SU-DHL-6 (cell line): ENCODE measurements at regions not wholly inside any gene's neighbourhood (a gene's known extent, or its start where the extent isn't known, plus 50 kb on each side); places are given as distances from the start of the nearest gene placed in this dataset.

Experiments
- H2AFZ ChIP-seq: fragments of 200-600 bp; sonication (generic); 2 replicates; pipeline ENCODE4 v1.6.1; 2014; ENCODE audit warnings: low read depth, mild to moderate bottlenecking, moderate library complexity, mixed read lengths, antibody characterized with exemption, low read length; ENCODE audit not compliant: severe bottlenecking
- H3F3A ChIP-seq: fragments of 200-600 bp; shearing (Covaris generic); 2 replicates; pipeline ENCODE4 v1.6.0; 2016; ENCODE audit warnings: antibody characterized with exemption, mild to moderate bottlenecking; ENCODE audit not compliant: insufficient read depth
- H3K27ac ChIP-seq: fragments of 200-600 bp; sonication (generic); 2 replicates; pipeline ENCODE4 v1.5.1; 2016; ENCODE audit warnings: low read depth, mild to moderate bottlenecking, low read length, moderate library complexity, mixed read lengths
- H3K27me3 ChIP-seq: fragments of 200-600 bp; sonication (generic), shearing (Covaris generic); 2 replicates; pipeline ENCODE4 v1.6.0; 2014; ENCODE audit warnings: mild to moderate bottlenecking, low read length
- H3K36me3 ChIP-seq: fragments of 200-600 bp; sonication (generic); 2 replicates; pipeline ENCODE4 v1.6.1; 2014; ENCODE audit warnings: mild to moderate bottlenecking, low read length, mixed read lengths
- H3K4me2 ChIP-seq: fragments of 300-600, 200-600 bp; shearing (Covaris generic), sonication (generic); 2 replicates; pipeline ENCODE4 v1.6.0; 2014; ENCODE audit warnings: low read length, low read depth, mild to moderate bottlenecking; ENCODE audit not compliant: poor library complexity, severe bottlenecking
- H3K4me3 ChIP-seq: fragments of 200-600 bp; sonication (generic); 2 replicates; pipeline ENCODE4 v1.5.1; 2014; ENCODE audit warnings: antibody characterized with exemption, low read length, mild to moderate bottlenecking, mixed read lengths; ENCODE audit not compliant: insufficient read depth, poor library complexity, severe bottlenecking
- H3K79me2 ChIP-seq: fragments of 200-600 bp; sonication (generic); 2 replicates; pipeline ENCODE4 v1.6.1; 2014; ENCODE audit warnings: mild to moderate bottlenecking, low read length, moderate library complexity; ENCODE audit not compliant: insufficient read depth
- H3K9ac ChIP-seq: fragments of 200-600 bp; sonication (generic); 2 replicates; pipeline ENCODE4 v1.7.0; 2014; ENCODE audit warnings: mild to moderate bottlenecking, low read length
- H3K9me2 ChIP-seq: fragments of 200-600 bp; sonication (generic); replicated peaks from 2 replicates; pipeline ENCODE4 v1.6.1; 2014; ENCODE audit warnings: low read length; ENCODE audit not compliant: insufficient read depth
- H3K9me3 ChIP-seq: fragments of 200-600 bp; sonication (generic); 2 replicates; pipeline ENCODE4 v1.6.1; 2014; ENCODE audit warnings: low read length, mixed read lengths; ENCODE audit not compliant: insufficient read depth
- H4K20me1 ChIP-seq: fragments of 200-600 bp; sonication (generic); 2 replicates; pipeline ENCODE4 v1.6.1; 2014; ENCODE audit warnings: low read depth, mild to moderate bottlenecking, antibody characterized with exemption, low read length, moderate library complexity, mixed read lengths
- CTCF ChIP-seq: fragments of 200-600 bp; sonication (generic); IDR thresholded peaks from one replicate; pipeline ENCODE4 v1.5.1; 2017; ENCODE audit warnings: antibody characterized with exemption, mild to moderate bottlenecking, low read length, moderate library complexity; ENCODE audit not compliant: insufficient read depth, poor library complexity, severe bottlenecking
- EZH2phosphoT487 ChIP-seq: fragments of 200-600 bp; sonication (generic), shearing (Covaris generic); conservative IDR thresholded peaks from 2 replicates; pipeline ENCODE4 v1.6.1; 2018; ENCODE audit warnings: mild to moderate bottlenecking, antibody characterized with exemption, low read length, moderate library complexity, mixed read lengths

DNA sequence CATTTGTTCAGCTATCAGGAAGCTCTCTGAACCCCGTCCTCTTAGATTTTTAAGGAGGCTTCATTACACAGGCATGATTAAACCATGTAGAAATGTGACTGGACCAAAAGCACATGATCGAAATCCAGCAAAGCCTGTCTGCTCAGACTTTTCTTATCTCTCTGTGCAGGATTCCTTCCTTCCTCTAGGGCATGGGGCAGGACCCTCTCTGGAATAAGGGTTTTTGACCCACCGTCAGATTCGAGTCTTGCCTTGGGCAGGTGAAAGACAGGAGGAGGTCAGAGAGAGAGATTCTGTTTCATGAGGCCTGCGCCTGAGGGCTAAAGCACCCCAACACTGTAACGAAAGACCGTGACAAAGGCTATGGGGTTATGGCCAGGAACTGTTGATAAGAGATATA is 136.8 kb downstream of the RHOU start:
- Histone ChIP-seq H3K9me2 (no peaks in the 10 kb centered on the region), H2AFZ (no peak overlapping the region), H3K27me3 (no peaks in the 10 kb centered on the region), H4K20me1 (no peaks in the 10 kb centered on the region), H3K9ac (no peak overlapping the region), H3F3A (no peaks in the 10 kb centered on the region), H3K9me3 (no peaks in the 10 kb centered on the region), H3K4me2 (no peak overlapping the region), H3K79me2 (no peaks in the 10 kb centered on the region), H3K27ac (no peak overlapping the region), H3K4me3 (no peak overlapping the region), H3K36me3 (no peaks in the 10 kb centered on the region)
- no peak for TF ChIP-seq CTCF
- TF ChIP-seq EZH2phosphoT487: no peak

DNA sequence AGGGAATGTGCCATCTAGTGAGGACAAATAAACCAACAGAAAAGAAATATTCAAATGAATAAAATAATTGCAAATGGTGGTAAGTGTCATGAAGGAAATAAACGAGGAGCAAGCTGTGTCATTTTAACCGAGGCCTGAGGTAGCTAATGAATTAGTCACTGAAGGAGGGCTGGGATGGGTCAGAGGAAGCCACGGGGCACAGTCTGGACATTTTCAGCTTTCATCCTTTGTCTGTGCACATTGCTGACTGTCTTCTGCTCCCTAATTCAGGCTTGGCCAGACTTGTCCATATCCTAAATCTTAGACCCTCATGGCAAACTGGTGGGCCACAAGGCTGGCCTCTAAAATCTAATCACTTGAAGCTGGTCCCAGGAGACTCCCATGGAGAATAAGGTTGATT is 138.4 kb downstream of the RHOU start:
- H3K4me3 ChIP-seq: no peak overlapping the region
- H3K27me3 ChIP-seq: no peaks in the 10 kb centered on the region
- no peaks in the 10 kb centered on the region for H3K9me3 ChIP-seq

DNA sequence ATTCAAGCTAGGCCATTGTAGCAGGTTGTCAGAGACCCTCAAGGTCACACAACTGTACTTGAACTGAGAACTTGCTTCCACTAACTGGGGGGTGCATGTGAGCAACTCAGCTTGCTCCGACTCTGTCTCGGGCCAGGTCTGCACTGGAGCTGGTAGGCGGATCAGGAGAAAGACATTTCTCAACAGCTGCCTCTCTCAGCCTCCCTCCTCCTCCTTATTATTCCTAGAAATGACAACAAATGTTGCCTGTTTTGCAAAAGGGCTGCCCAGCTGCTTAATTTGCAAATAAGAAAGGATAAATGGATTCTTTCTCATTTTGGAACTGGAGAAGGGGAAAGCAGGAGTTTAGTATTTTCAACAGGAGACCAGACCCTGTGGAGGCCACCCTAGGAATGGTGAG is 140.5 kb downstream of the RHOU start:
- Histone ChIP-seq H4K20me1 (no peaks in the 10 kb centered on the region), H3K9me3 (no peaks in the 10 kb centered on the region), H3K36me3 (no peaks in the 10 kb centered on the region), H2AFZ (no peak overlapping the region), H3K4me3 (no peak overlapping the region), H3K79me2 (no peaks in the 10 kb centered on the region), H3F3A (no peaks in the 10 kb centered on the region), H3K27me3 (no peaks in the 10 kb centered on the region), H3K9me2 (no peaks in the 10 kb centered on the region), H3K27ac (no peak overlapping the region), H3K9ac (no peak overlapping the region), H3K4me2 (no peak overlapping the region)
- TF ChIP-seq CTCF (no peak), EZH2phosphoT487 (no peak)

More for the DNA sequence above, 138.4 kb downstream of the RHOU start:
- H3K36me3 ChIP-seq: no peaks in the 10 kb centered on the region
- H3K79me2 ChIP-seq: no peaks in the 10 kb centered on the region
- H3K9ac ChIP-seq: no peak overlapping the region
- H4K20me1 ChIP-seq: no peaks in the 10 kb centered on the region
- H3K9me2 ChIP-seq: no peaks in the 10 kb centered on the region
- H3F3A ChIP-seq: no peaks in the 10 kb centered on the region
- no peak overlapping the region for H3K27ac ChIP-seq
- no peak overlapping the region for H2AFZ ChIP-seq
- no peak overlapping the region for H3K4me2 ChIP-seq
- no peak for TF ChIP-seq EZH2phosphoT487

DNA sequence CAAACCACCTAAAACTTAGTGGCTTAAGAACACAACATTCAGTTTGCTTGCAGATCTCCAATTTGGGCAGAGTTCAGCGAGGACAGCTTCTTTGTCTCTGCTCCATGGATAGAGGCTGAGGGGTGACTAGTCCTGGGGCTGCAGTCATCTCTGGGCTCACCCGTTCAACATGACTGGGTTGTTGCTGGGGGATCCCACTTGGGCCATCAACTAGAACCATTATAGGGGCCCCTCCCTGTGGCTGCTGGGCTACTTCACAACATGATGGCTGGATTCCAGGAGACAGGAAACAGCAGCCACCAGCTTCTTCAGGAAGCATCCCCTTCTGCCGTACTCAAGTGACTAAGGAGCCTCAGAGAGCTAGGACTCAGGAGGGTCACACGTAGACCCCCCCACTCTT is 140.9 kb downstream of the RHOU start:
- H3K9ac ChIP-seq: no peak overlapping the region
- no peaks in the 10 kb centered on the region for H3F3A ChIP-seq
- no peak overlapping the region for H3K27ac ChIP-seq
- no peak overlapping the region for H2AFZ ChIP-seq
- no peak for TF ChIP-seq CTCF
- TF ChIP-seq EZH2phosphoT487: no peak
- no peaks in the 10 kb centered on the region for H3K9me2 ChIP-seq
- H3K79me2 ChIP-seq: no peaks in the 10 kb centered on the region
- H3K4me2 ChIP-seq: no peak overlapping the region
- no peaks in the 10 kb centered on the region for H3K27me3 ChIP-seq
- no peaks in the 10 kb centered on the region for H4K20me1 ChIP-seq
- H3K4me3 ChIP-seq: no peak overlapping the region
- no peaks in the 10 kb centered on the region for H3K9me3 ChIP-seq
- no peaks in the 10 kb centered on the region for H3K36me3 ChIP-seq
